Tibial nerve (tissue), 4 donors: ENCODE measurements at regions not wholly inside any gene's neighbourhood (a gene's known extent, or its start where the extent isn't known, plus 50 kb on each side); places are given as distances from the start of the nearest gene placed in this dataset.
A peak's percentile ranks its signal among the peaks of the same experiment; 100 is the strongest.

Experiments
- DNase-seq, 2 donors: peaks; one replicate each; pipeline ENCODE4 v3.0.0-alpha.2; 2019; ENCODE audit warnings: low spot score in 2 of 2
- H3K27ac ChIP-seq, 4 donors: fragments of 200-600 bp; sonication (generic) in 3 of 4; one replicate each; pipeline ENCODE4 v1.5.1; 2017 to 2019; ENCODE audit warnings: mild to moderate bottlenecking in 1 of 4
- H3K27me3 ChIP-seq, 2 donors: fragments of 200-600 bp; sonication (generic) in 1 of 2; one replicate each; pipeline versions ENCODE4 v1.5.1 to v1.6.0; 2017 to 2019
- H3K36me3 ChIP-seq, 3 donors: fragments of 200-600 bp; sonication (generic); one replicate each; pipeline ENCODE4 v1.5.1; 2018 to 2019
- H3K4me1 ChIP-seq, 4 donors: fragments of 200-600 bp; sonication (generic) in 3 of 4; one replicate each; pipeline ENCODE4 v1.5.1; 2017 to 2019
- H3K4me3 ChIP-seq, 4 donors: fragments of 200-600 bp; sonication (generic) in 3 of 4; one replicate each; pipeline ENCODE4 v1.5.1; 2017 to 2019; ENCODE audit warnings: mild to moderate bottlenecking in 1 of 4, moderate library complexity in 1 of 4
- H3K9me3 ChIP-seq, 4 donors: fragments of 200-600 bp; sonication (generic) in 3 of 4; one replicate each; pipeline ENCODE4 v1.5.1; 2017 to 2019
- EP300 ChIP-seq, 2 donors: sonication (generic); formaldehyde crosslinking; IDR thresholded peaks; one replicate each; pipeline ENCODE4 v1.6.1; 2017; ENCODE audit warnings: antibody characterized with exemption in 2 of 2, mild to moderate bottlenecking in 1 of 2
- POLR2A ChIP-seq, 2 donors: fragments of 450-650 bp; IDR thresholded peaks; one replicate each; pipeline ENCODE4 v1.6.1; 2017; ENCODE audit warnings: antibody characterized with exemption in 2 of 2, mild to moderate bottlenecking in 2 of 2, moderate library complexity in 2 of 2
- WGBS, 2 donors: methylation state at CpG; one replicate each; pipeline ENCODE4 v1.1.5; 2018; 5-methylcytosine and 5-hydroxymethylcytosine counted together
- TF ChIP-seq, protein P1 (sequence below), 5 experiments: fragments of 200-600 bp in 3 of 5; fragments of 450-650 bp in 2 of 5; sonication (generic) in 3 of 5; IDR thresholded peaks; one replicate each; pipeline ENCODE4 v1.5.1; 2016 to 2019; ENCODE audit warnings: antibody characterized with exemption in 5 of 5, mild to moderate bottlenecking in 3 of 5, moderate library complexity in 2 of 5

DNA sequence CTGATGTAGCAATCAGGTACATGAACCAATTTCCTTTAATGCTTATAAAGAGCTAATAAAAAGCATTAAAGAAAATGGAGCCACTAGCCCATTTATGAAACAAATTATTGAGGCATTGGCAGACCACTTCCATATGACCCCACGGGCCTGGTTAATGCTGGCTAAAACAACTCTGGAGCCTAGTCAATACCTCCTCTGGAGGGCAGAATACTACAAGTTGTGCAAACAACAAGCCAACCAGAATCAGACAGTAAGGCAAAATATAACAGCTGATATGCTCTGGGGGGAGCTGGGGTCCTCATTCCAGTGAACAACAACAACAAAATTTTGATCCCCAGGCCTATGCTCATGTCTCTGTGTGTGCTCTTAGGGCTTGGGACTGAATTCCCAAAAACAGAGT is 212.3 kb downstream of the RPS4Y2 start:
- WGBS, 2 donors, result 60% methylated on average over 1 of the region's 1 CpG; no CpG with 5 or more reads in 1 of the 2 donors
- no peak for DNase-seq
- no peak for TF ChIP-seq POLR2A (IDR thresholded peaks at IDR 0.05)
- TF ChIP-seq EP300 (IDR thresholded peaks at IDR 0.05), result no peak
- TF ChIP-seq, protein P1, sequence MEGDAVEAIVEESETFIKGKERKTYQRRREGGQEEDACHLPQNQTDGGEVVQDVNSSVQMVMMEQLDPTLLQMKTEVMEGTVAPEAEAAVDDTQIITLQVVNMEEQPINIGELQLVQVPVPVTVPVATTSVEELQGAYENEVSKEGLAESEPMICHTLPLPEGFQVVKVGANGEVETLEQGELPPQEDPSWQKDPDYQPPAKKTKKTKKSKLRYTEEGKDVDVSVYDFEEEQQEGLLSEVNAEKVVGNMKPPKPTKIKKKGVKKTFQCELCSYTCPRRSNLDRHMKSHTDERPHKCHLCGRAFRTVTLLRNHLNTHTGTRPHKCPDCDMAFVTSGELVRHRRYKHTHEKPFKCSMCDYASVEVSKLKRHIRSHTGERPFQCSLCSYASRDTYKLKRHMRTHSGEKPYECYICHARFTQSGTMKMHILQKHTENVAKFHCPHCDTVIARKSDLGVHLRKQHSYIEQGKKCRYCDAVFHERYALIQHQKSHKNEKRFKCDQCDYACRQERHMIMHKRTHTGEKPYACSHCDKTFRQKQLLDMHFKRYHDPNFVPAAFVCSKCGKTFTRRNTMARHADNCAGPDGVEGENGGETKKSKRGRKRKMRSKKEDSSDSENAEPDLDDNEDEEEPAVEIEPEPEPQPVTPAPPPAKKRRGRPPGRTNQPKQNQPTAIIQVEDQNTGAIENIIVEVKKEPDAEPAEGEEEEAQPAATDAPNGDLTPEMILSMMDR (IDR thresholded peaks at IDR 0.05), result no peak
- H3K27me3 ChIP-seq, result no peaks in the 10 kb centered on the region
- no peaks in the 10 kb centered on the region for H3K4me1 ChIP-seq
- H3K9me3 ChIP-seq, result no peaks in the 10 kb centered on the region
- H3K27ac ChIP-seq, result no peak overlapping the region
- H3K4me3 ChIP-seq, result no peak overlapping the region
- no peaks in the 10 kb centered on the region for H3K36me3 ChIP-seq

DNA sequence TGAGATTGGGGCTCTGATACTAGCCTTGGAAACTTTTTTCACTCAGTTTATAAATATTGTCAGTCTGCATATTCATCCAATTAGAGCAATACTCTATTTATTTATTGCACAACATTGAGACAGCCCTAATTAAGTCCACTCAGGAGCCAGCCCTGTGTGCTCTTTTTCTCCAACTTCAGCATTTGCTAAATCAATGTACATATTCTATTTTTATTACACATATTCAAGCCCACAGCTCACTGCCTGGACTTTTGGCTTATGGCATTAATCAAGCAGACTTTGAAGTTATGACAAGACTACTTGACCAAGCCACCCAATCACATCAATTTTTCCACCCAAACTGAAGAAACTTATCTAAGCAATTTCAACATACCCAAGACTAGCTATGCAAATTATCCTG is 215.5 kb downstream of the RPS4Y2 start:
- no peak overlapping the region for H3K27ac ChIP-seq
- no peaks in the 10 kb centered on the region for H3K36me3 ChIP-seq
- no peaks in the 10 kb centered on the region for H3K4me1 ChIP-seq
- H3K9me3 ChIP-seq, result no peaks in the 10 kb centered on the region
- no peaks in the 10 kb centered on the region for H3K27me3 ChIP-seq
- TF ChIP-seq POLR2A (IDR thresholded peaks at IDR 0.05), result no peak
- TF ChIP-seq EP300 (IDR thresholded peaks at IDR 0.05), result no peak
- TF ChIP-seq, protein P1 (IDR thresholded peaks at IDR 0.05), result no peak
- no peak for DNase-seq
- H3K4me3 ChIP-seq, result no peak overlapping the region

DNA sequence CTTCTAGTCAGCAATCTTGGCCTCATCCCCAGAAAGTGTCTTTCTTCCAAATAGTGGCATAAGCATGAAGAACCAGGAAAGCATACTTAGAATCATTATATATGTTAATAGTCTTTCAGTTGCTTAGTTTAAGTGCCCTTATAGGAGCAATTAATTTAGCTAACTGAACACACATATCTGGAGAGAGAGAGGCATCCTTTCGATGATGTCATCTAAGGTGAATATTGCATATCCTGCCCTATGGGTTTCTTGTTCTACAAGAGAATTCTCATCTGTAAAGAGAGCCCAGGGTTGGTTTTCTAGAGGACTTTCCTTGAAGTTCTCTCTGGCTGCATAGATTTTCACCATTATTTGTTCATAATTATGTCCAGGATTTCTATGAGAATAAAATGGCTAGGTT is 230.1 kb downstream of the RPS4Y2 start:
- DNase-seq, result no peak
- WGBS, 2 donors, result 60% methylated on average over 1 of the region's 1 CpG; no CpG with 5 or more reads in 1 of the 2 donors

DNA sequence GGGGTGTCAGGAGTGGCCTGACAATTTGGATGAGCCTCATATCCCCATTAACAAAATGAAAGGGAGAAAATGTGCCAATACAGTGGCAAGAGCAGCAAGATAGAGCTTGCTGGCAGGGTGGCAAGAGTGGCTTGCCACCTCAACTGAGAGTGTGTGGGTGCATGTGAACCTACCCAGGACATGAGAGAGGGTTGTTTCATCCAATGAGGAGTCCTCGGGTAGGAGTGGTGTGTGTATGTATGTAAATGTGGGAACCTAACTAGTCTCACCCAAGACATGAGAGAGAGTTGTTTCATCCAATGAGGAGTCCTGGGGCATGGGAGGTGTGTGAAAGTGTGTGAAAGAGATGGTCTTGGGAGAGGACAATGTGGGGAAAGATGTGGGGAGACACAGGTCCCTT is 234.2 kb downstream of the RPS4Y2 start:
- no peak for TF ChIP-seq EP300 (IDR thresholded peaks at IDR 0.05)
- TF ChIP-seq POLR2A (IDR thresholded peaks at IDR 0.05), result no peak
- TF ChIP-seq, protein P1 (IDR thresholded peaks at IDR 0.05), result no peak
- no peak for DNase-seq
- no peak overlapping the region for H3K4me3 ChIP-seq
- 80% methylated on average over 1 of the region's 1 CpG; no CpG with 5 or more reads in 1 of the 2 donors for WGBS, 2 donors
- H3K36me3 ChIP-seq, result no peaks in the 10 kb centered on the region
- H3K4me1 ChIP-seq, result no peaks in the 10 kb centered on the region
- H3K9me3 ChIP-seq, result no peaks in the 10 kb centered on the region
- no peak overlapping the region for H3K27ac ChIP-seq
- H3K27me3 ChIP-seq, result no peaks in the 10 kb centered on the region

More for the DNA sequence above, 230.1 kb downstream of the RPS4Y2 start:
- no peaks in the 10 kb centered on the region for H3K27me3 ChIP-seq
- no peak overlapping the region for H3K4me3 ChIP-seq
- TF ChIP-seq, protein P1 (IDR thresholded peaks at IDR 0.05), result no peak
- TF ChIP-seq EP300 (IDR thresholded peaks at IDR 0.05) (no peak), POLR2A (IDR thresholded peaks at IDR 0.05) (no peak)
- no peaks in the 10 kb centered on the region for H3K4me1 ChIP-seq
- no peaks in the 10 kb centered on the region for H3K9me3 ChIP-seq
- no peaks in the 10 kb centered on the region for H3K36me3 ChIP-seq
- H3K27ac ChIP-seq, result no peak overlapping the region

DNA sequence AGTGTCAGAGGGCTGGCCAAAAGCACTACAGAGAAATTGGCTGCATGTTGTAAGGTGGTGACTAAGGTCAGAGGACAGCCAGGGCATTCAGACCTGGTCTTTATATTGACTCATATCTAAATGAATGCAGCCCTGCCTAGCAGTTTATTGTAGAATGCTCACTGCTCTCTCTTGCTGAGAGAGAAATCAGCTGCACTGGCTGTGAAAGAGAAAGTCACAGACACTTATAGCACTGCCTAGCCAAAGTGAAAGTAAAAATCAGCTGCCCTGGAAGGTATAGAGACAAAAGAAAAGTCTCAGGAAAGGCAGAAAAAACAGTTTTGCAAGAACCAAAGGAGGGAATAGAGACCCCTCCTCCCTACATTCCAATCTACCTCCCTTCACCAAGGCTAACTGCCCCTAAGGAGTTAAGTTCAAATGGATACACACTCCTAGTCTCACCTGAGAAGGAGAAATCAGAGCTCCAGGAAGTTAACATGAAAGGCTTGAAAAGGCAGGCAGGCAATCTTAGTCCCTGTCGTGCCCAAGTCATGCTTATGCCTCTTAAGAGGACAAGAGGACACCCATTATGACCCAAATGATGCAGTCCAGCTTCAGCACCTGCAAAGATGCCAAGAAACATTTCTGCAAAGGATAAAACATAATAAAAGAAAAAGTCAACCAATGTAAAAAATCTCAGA is 235.1 kb downstream of the RPS4Y2 start:
- no peaks in the 10 kb centered on the region for H3K4me1 ChIP-seq
- peak overlapping the region in 2 of 4 donors; percentile 10 to 15 for H3K4me3 ChIP-seq
- no peaks in the 10 kb centered on the region for H3K27me3 ChIP-seq
- 33% methylated on average over 1 of the region's 1 CpG; no CpG with 5 or more reads in 1 of the 2 donors for WGBS, 2 donors
- DNase-seq, result no peak
- H3K9me3 ChIP-seq, result no peaks in the 10 kb centered on the region
- no peak overlapping the region for H3K27ac ChIP-seq
- no peak for TF ChIP-seq POLR2A (IDR thresholded peaks at IDR 0.05)
- TF ChIP-seq, protein P1 (IDR thresholded peaks at IDR 0.05), result no peak
- H3K36me3 ChIP-seq, result no peaks in the 10 kb centered on the region
